K562 (cell line): ENCODE measurements at regions not wholly inside any gene's neighbourhood (a gene's known extent, or its start where the extent isn't known, plus 50 kb on each side); places are given as distances from the start of the nearest gene placed in this dataset.

Experiments used
- ATAC-seq: fragments of 200-7000 bp; cut with Tn5 transposase; 3 replicates; pipeline ENCODE4 v1.9.1; 2020; ENCODE audit warnings: moderate library complexity
- BruUV-seq: library from RNA; stranded (reverse); fragments of 400-500 nt; replicated peaks from 2 replicates; lab custom pipeline; 2021; lab: Mats Ljungman, UMichigan
- CTCF ChIA-PET: fragments of 300-600 bp; formaldehyde crosslinking; extraction: SDS; loops from one replicate; lab custom pipeline; 2021; ENCODE audit warnings: low intra/inter-chr PET ratio; lab: Yijun Ruan, JAX
- POLR2A ChIA-PET: fragments of 300-600, 350-650 bp; sonication (Branson Sonifier 250); formaldehyde crosslinking; extraction: SDS; loops from one replicate; lab custom pipeline; 2021; ENCODE audit warnings: antibody characterized with exemption, inconsistent platforms; lab: Yijun Ruan, JAX
- DNase-seq, 4 experiments: peaks; one replicate each; pipeline versions ENCODE4 v3.0.0 to v3.0.0-alpha.2; 2011 to 2018; ENCODE audit warnings: low spot score in 3 of 4, mixed read lengths in 3 of 4; ENCODE audit errors: extremely low read depth in 1 of 4
- FAIRE-seq: peaks from 2 replicates; lab custom pipeline; 2011; peaks lifted over from hg19 to GRCh38; lab: Jason Lieb, UNC
- H2AFZ ChIP-seq: 2 replicates; pipeline ENCODE4 v1.6.0; 2011; ENCODE audit warnings: low read depth, low read length, control low read depth, inconsistent platforms
- H3K27ac ChIP-seq: fragments of 200-600 bp; 3 replicates; pipeline ENCODE4 v1.8.0; 2011; ENCODE audit warnings: low read depth, mild to moderate bottlenecking, control low read depth, inconsistent platforms, low read length, moderate library complexity, mixed read lengths; ENCODE audit errors: extremely low read depth
- H3K27me3 ChIP-seq, 2 experiments: fragments of 300-600 bp in 1 of 2; 2 replicates in 1 of 2; 3 replicates in 1 of 2; pipeline versions ENCODE4 v1.6.0 to v1.8.0; 2011; ENCODE audit warnings: inconsistent platforms in 2 of 2, low read length in 2 of 2, mild to moderate bottlenecking in 1 of 2, mixed read lengths in 1 of 2, moderate library complexity in 1 of 2; ENCODE audit not compliant: control insufficient read depth in 2 of 2, insufficient read depth in 2 of 2
- H3K36me3 ChIP-seq: fragments of 300-600 bp; 3 replicates; pipeline ENCODE4 v1.8.0; 2011; ENCODE audit warnings: mild to moderate bottlenecking, low read length, inconsistent platforms; ENCODE audit not compliant: control insufficient read depth, insufficient read depth
- H3K4me1 ChIP-seq, 2 experiments: fragments of 200-600 bp in 1 of 2; replicated peaks in 1 of 2; 2 replicates in 1 of 2; 3 replicates in 1 of 2; pipeline versions ENCODE4 v1.5.1 to v1.8.0; 2011; ENCODE audit warnings: inconsistent platforms in 2 of 2, low read length in 2 of 2, mild to moderate bottlenecking in 1 of 2, mixed read lengths in 1 of 2, moderate library complexity in 1 of 2; ENCODE audit not compliant: control insufficient read depth in 2 of 2, insufficient read depth in 2 of 2
- H3K4me2 ChIP-seq: 2 replicates; pipeline ENCODE4 v1.6.1; 2011; ENCODE audit warnings: low read length, control low read depth, inconsistent platforms, mixed read lengths; ENCODE audit not compliant: insufficient read depth
- H3K4me3 ChIP-seq: fragments of 200-600 bp; sonication (generic), shearing (Covaris generic); 2 replicates; pipeline ENCODE4 v1.5.1; 2016; ENCODE audit warnings: control low read depth, inconsistent platforms
- H3K79me2 ChIP-seq: fragments of 200-600 bp; 3 replicates; pipeline ENCODE4 v1.8.0; 2011; ENCODE audit warnings: low read length, inconsistent platforms; ENCODE audit not compliant: control insufficient read depth, insufficient read depth
- H3K9ac ChIP-seq, 2 experiments: 2 replicates each; pipeline versions ENCODE4 v1.6.0 to v1.6.1; 2011; ENCODE audit warnings: low read depth in 2 of 2, low read length in 2 of 2, control low read depth in 1 of 2, inconsistent platforms in 1 of 2, mild to moderate bottlenecking in 1 of 2, mixed read lengths in 1 of 2; ENCODE audit not compliant: insufficient read depth in 1 of 2
- H3K9me1 ChIP-seq: one replicate; pipeline ENCODE4 v1.6.0; 2011; ENCODE audit warnings: inconsistent platforms, mild to moderate bottlenecking, low read length, moderate library complexity; ENCODE audit not compliant: control insufficient read depth, insufficient read depth
- H3K9me3 ChIP-seq: replicated peaks from 2 replicates; pipeline ENCODE4 v1.5.1; 2011; ENCODE audit warnings: low read depth, low read length, inconsistent platforms; ENCODE audit not compliant: control insufficient read depth, insufficient read depth
- H4K20me1 ChIP-seq: replicated peaks from 2 replicates; pipeline ENCODE4 v1.6.1; 2011; ENCODE audit warnings: low read length, inconsistent platforms, mixed read lengths; ENCODE audit not compliant: control insufficient read depth, insufficient read depth
- ARID2 ChIP-seq: fragments of 450-650 bp; IDR thresholded peaks from 2 replicates; pipeline ENCODE4 v1.6.1; 2017; ENCODE audit warnings: antibody characterized with exemption, mild to moderate bottlenecking
- MBD2 ChIP-seq: sonication (generic); IDR thresholded peaks from 2 replicates; pipeline ENCODE4 v1.6.1; 2016; ENCODE audit warnings: low read depth, borderline replicate concordance
- MCM2 ChIP-seq: fragments of 450-650 bp; IDR thresholded peaks from 2 replicates; pipeline ENCODE4 v1.6.1; 2017; ENCODE audit warnings: low read depth, mild to moderate bottlenecking
- MED1 ChIP-seq: sonication (generic); formaldehyde crosslinking; IDR thresholded peaks from 2 replicates; pipeline ENCODE4 v1.8.1; 2023; ENCODE audit warnings: missing genetic modification reagents, borderline replicate concordance
- MIER1 ChIP-seq: fragments of 450-650 bp; IDR thresholded peaks from 2 replicates; pipeline ENCODE4 v1.6.1; 2016; ENCODE audit warnings: antibody characterized with exemption, mild to moderate bottlenecking, low read depth
- NFE2 ChIP-seq: IDR thresholded peaks from 2 replicates; pipeline ENCODE4 v1.6.1; 2014; ENCODE audit warnings: antibody characterized with exemption, low read depth
- NR0B1 ChIP-seq: fragments of 450-650 bp; IDR thresholded peaks from one replicate; pipeline ENCODE4 v1.6.1; 2018; ENCODE audit warnings: mild to moderate bottlenecking, moderate library complexity; ENCODE audit not compliant: partially characterized antibody
- PTRF ChIP-seq: fragments of 450-650 bp; IDR thresholded peaks from 2 replicates; pipeline ENCODE4 v1.6.1; 2016; ENCODE audit warnings: mild to moderate bottlenecking, missing genetic modification characterization, missing compliant biosample characterization
- RFX7 ChIP-seq: fragments of 250-450 bp; sonication (Bioruptor Pico); IDR thresholded peaks from 2 replicates; pipeline ENCODE4 v1.5.1; 2021; ENCODE audit warnings: mild to moderate bottlenecking
- SMAD4 ChIP-seq: fragments of 250-450 bp; sonication (Bioruptor Pico); conservative IDR thresholded peaks from 2 replicates; pipeline ENCODE4 v1.8.0; 2021; ENCODE audit warnings: inconsistent platforms, mild to moderate bottlenecking, moderate library complexity
- SRF ChIP-seq, 2 experiments: fragments of 250-450, 450-650 bp in 1 of 2; sonication (Bioruptor Pico) in 1 of 2; sonication (generic) in 1 of 2; formaldehyde crosslinking; IDR thresholded peaks; 2 replicates each; pipeline versions ENCODE4 v1.5.0 to v1.5.1; 2020 to 2022; ENCODE audit warnings: mild to moderate bottlenecking in 1 of 2, missing genetic modification reagents in 1 of 2
- TRIM24 ChIP-seq, 2 experiments: fragments of 450-650 bp; IDR thresholded peaks; 2 replicates each; pipeline ENCODE4 v1.6.1; 2016
- ZBTB33 ChIP-seq: sonication (generic); formaldehyde crosslinking; IDR thresholded peaks from 2 replicates; pipeline ENCODE4 v1.8.1; 2023; ENCODE audit warnings: mild to moderate bottlenecking, missing genetic modification reagents
- ZNF277 ChIP-seq: fragments of 250-450 bp; sonication (Bioruptor Pico); IDR thresholded peaks from 2 replicates; pipeline ENCODE4 v1.8.0; 2022; ENCODE audit warnings: inconsistent platforms, mild to moderate bottlenecking, moderate library complexity, borderline replicate concordance
- ZNF699 ChIP-seq: fragments of 250-450 bp; sonication (Bioruptor Pico); IDR thresholded peaks from 2 replicates; pipeline ENCODE4 v1.8.0; 2021; ENCODE audit warnings: mild to moderate bottlenecking, moderate library complexity; ENCODE audit not compliant: insufficient replicate concordance
- WGBS: fragments of 100-300 bp; shearing (Covaris generic); methylation state at CpG from one replicate; pipeline ENCODE4 v1.1.6; 2016; ENCODE audit warnings: low coverage, mixed read lengths; ENCODE audit not compliant: insufficient coverage; ENCODE audit errors: missing lambda C conversion rate; 5-methylcytosine and 5-hydroxymethylcytosine counted together
- in situ Hi-C: fragments of 300-500 bp; cut with MboI; formaldehyde crosslinking; loops from 4 replicates; pipeline ENCODE4 v1.15.0; 2018; ENCODE audit warnings: inconsistent platforms, mixed read lengths
- intact Hi-C: fragments of 100-400 bp; cut with micrococcal nuclease; formaldehyde crosslinking; loops from 2 replicates; pipeline ENCODE4 v1.14.2; 2022

DNA sequence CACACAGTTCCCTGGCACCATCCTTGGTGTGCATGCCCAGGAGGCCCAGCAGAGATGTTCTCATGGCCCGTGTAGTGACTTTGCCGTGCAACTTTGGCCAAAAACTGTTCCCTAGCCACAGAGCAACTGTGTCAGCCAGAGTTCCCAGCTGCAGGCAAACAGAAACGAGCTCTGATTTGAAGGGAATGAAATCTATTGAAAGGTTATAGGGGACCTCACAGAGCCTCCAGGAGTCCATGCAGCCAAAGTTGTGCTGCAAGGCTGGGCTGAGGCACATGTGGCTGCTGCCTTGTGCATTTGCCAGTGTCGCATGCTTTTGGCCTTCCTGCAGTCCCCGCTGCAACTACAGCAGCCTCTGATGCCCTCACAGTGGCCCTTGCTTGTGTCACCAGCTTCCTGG, 70.5 kb downstream of the PLXNA1 start (continued):
- TF ChIP-seq MBD2 (no peak), ZNF699 (CRISPR knock-in tag) (no peak), RFX7 (CRISPR knock-in tag) (no peak), MED1 (CRISPR knock-in tag) (no peak), ZBTB33 (CRISPR knock-in tag) (no peak)

- 0% methylated on average over 3 of the region's 4 CpGs for WGBS
- TF ChIP-seq SMAD4: no peak
- TF ChIP-seq ARID2: no peak
- TF ChIP-seq ZNF277 (CRISPR knock-in tag): no peak
- TF ChIP-seq TRIM24 (IDR thresholded peaks at IDR 0.05): no peak
- TF ChIP-seq MCM2: no peak
- no peak for TF ChIP-seq MED1 (CRISPR knock-in tag)
- no peak for TF ChIP-seq NFE2
- TF ChIP-seq PTRF (tag): no peak
- TF ChIP-seq NR0B1: no peak
- no peak for TF ChIP-seq MIER1
- TF ChIP-seq SRF (CRISPR knock-in tag; IDR thresholded peaks at IDR 0.05): no peak
- Histone ChIP-seq H2AFZ (no peak overlapping the region), H3K9me1 (no peaks in the 10 kb centered on the region), H3K27me3 (0 out of 5 replicates have a peak, but pooled peaks cover 0 to 4% of the 10 kb centered on the region in 2 experiments), H3K4me1 (no peaks in the 10 kb centered on the region; a peak in 1 of 5 replicates), H3K27ac (no peak overlapping the region), H3K4me3 (no peak overlapping the region), H3K4me2 (no peak overlapping the region), H4K20me1 (no peaks in the 10 kb centered on the region), H3K9ac (no peak overlapping the region), H3K36me3 (no peaks in the 10 kb centered on the region), H3K9me3 (no peaks in the 10 kb centered on the region; the same call in 1 of the 2 replicates), H3K79me2 (no peaks in the 10 kb centered on the region)
- in situ Hi-C loops (no loop called here), intact Hi-C loops (no loop called here)
- FAIRE-seq (no peak), ATAC-seq (no peak), DNase-seq (no peak)
- BruUV-seq: no TSS peak
- CTCF ChIA-PET: no interaction called here
- POLR2A ChIA-PET: no interaction called here
Observed at GRCh38 chr3:127053979-127054378, 71.1 kb downstream of the PLXNA1 start.
